ENCODE measurements at regions not wholly inside any gene's neighbourhood (a gene's known extent, or its start where the extent isn't known, plus 50 kb on each side); places are given as distances from the start of the nearest gene placed in this dataset.
"Not testable (repeated sequence)": the region's sequence is repeated elsewhere in the genome, so short reads cannot be mapped to it uniquely, and the experiment has no call there.

DNA sequence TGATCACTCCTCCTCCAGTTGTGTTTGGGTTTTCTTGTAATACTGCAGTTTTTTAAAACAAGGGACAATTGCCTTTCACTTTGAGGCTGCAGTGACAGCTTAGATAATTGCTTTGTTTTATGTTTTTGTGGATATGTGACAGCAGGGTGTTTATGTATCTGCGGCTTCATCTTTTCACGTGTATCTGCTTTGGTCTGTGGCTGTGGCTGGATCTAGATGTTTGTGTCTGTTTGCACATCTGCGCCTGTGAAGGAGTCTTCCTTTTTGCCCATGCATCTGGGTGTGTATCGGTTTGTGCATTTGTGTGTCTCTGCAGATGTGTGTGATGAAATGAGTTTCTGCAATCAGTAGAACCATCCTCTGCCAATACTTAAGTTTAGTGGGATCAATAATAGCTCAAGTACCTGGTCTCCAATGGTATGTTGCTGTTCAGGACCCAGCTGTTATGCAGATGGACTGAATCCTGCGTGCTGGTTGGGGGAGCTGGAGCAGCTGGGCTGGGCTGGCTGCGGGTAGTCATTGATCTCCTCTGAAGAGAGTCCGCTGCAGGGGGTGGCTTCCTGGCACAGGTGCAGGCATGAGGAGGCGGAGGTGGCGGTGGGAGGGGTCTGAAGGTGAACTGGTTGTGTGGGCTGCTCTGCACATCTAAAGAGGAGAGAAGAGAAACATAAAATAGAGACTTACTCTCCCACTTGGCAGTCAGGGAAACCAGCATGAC, 390.3 kb downstream of the SH2D1A start:
- DNase-seq (ENCODE audit: low read depth): no peak
- TF ChIP-seq, protein P1, sequence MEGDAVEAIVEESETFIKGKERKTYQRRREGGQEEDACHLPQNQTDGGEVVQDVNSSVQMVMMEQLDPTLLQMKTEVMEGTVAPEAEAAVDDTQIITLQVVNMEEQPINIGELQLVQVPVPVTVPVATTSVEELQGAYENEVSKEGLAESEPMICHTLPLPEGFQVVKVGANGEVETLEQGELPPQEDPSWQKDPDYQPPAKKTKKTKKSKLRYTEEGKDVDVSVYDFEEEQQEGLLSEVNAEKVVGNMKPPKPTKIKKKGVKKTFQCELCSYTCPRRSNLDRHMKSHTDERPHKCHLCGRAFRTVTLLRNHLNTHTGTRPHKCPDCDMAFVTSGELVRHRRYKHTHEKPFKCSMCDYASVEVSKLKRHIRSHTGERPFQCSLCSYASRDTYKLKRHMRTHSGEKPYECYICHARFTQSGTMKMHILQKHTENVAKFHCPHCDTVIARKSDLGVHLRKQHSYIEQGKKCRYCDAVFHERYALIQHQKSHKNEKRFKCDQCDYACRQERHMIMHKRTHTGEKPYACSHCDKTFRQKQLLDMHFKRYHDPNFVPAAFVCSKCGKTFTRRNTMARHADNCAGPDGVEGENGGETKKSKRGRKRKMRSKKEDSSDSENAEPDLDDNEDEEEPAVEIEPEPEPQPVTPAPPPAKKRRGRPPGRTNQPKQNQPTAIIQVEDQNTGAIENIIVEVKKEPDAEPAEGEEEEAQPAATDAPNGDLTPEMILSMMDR (IDR thresholded peaks at IDR 0.05; ENCODE audit: low read depth, low read length, missing control alignments): no peak
- in situ Hi-C loops (cut with HindIII; ENCODE audit: low sequenced_read_pairs): no loop called here
- H3K4me3 ChIP-seq (ENCODE audit: low read depth, low read length): no peak overlapping the region

DNA sequence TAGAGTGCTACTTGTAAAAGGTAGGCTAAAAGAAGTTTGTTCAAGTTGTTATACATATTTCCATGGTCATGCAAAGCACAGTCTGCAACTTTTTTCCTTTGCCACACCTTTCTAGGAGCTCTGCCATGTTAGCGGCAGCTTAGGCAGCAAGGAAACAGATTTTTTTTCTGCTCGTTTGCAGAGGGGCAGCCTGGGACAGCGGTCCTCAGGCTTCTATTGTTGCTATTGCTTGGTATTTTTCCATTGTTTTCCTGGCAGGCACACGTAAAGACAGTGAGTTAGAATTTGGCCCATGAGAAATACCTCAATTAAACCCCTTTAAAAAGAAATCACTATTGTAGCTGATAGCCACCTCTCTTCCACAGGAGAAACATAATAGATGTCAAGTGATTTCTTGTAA, 391.4 kb downstream of the SH2D1A start:
- TF ChIP-seq, protein P1 (IDR thresholded peaks at IDR 0.05; ENCODE audit: low read depth, low read length, missing control alignments): no peak
- DNase-seq (ENCODE audit: low read depth): no peak
- no peak overlapping the region for H3K4me3 ChIP-seq (ENCODE audit: low read depth, low read length)
- in situ Hi-C loops (cut with HindIII; ENCODE audit: low sequenced_read_pairs): no loop called here

DNA sequence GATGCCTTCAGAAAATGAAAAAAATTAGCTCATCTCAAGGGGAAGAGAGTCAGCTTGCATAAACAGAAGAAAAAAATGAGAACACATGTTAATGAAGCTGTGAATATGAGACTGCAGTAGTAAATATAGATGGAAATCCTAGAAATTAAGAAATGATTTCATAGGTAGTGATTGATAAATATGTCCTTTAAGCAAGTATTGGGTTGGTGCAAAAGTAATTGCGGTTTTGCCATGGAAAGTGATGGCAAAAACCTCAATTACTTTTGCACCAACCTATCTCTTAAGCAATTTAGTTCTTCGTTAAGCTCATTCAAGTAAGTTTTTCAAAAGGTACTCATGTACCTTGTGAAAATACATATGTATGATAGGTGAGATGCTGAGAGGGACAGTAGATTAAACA, 400.9 kb downstream of the SH2D1A start:
- H3K4me3 ChIP-seq (ENCODE audit: low read depth, low read length): no peak overlapping the region
- TF ChIP-seq, protein P1 (IDR thresholded peaks at IDR 0.05; ENCODE audit: low read depth, low read length, missing control alignments): no peak
- no peak for DNase-seq (ENCODE audit: low read depth)
- in situ Hi-C loops (cut with HindIII; ENCODE audit: low sequenced_read_pairs): no loop called here

DNA sequence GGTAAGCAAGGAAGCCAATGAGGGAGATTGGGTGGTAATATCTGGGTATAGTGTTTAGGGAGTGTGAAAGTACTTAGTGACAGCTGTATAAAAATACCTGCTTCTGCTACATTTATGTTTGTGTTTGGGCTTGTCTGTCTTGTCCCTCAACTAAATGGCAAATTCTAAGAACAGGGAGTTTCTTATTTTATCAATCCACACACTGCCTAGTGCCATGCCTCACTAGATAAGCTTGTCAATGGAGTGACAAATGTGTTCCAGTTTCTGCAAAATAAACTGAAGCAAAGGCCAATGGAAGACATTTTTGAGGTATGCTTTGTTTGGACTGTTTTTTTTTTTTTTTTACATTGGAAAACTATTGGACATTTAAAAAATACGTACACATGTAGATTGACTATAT, 418.0 kb downstream of the SH2D1A start:
- in situ Hi-C loops (cut with HindIII; ENCODE audit: low sequenced_read_pairs): no loop called here
- no peak overlapping the region for H3K4me3 ChIP-seq (ENCODE audit: low read depth, low read length)
- TF ChIP-seq, protein P1 (IDR thresholded peaks at IDR 0.05; ENCODE audit: low read depth, low read length, missing control alignments): no peak
- no peak for DNase-seq (ENCODE audit: low read depth)

DNA sequence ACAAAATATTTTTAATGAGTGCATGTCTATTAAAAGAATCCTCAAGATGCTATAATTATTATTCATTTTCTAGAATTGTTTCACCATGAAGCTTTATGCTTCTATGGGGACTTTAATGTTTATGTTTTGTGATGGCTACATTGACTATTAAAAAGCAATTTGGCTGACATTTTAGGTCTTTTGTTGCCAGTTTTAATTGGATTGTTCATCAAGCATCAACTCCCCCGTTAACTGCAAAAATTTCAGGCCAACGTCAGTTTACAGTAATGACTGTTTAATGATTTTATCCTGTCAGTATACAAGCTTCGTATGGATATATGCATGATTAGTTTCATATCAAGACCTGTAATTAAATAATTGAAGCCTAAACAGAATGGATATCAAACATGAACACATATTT, 422.8 kb downstream of the SH2D1A start:
- no peak overlapping the region for H3K4me3 ChIP-seq (ENCODE audit: low read depth, low read length)
- in situ Hi-C loops (cut with HindIII; ENCODE audit: low sequenced_read_pairs): no loop called here
- TF ChIP-seq, protein P1 (IDR thresholded peaks at IDR 0.05; ENCODE audit: low read depth, low read length, missing control alignments): no peak
- DNase-seq (ENCODE audit: low read depth): no peak

DNA sequence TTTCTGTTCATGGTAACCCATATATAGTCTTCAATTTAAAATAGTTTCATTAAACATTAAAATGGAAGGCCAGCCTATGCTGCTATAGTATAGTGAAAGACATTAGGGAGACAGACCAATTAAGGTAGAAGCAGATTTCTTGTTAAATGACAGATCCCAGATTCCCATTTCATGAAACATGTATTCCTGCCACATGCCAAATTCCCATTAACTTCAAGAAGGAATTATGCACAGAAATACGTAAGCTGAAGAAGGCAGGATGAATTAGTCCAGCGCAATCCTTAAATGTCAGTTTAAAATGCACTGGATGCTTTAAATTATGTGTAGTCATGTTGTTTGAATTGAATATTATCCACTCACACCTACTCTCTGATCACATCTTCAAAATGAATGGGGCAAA, 424.9 kb downstream of the SH2D1A start:
- in situ Hi-C loops (cut with HindIII; ENCODE audit: low sequenced_read_pairs): no loop called here
- DNase-seq (ENCODE audit: low read depth): no peak
- H3K4me3 ChIP-seq (ENCODE audit: low read depth, low read length): no peak overlapping the region
- TF ChIP-seq, protein P1 (IDR thresholded peaks at IDR 0.05; ENCODE audit: low read depth, low read length, missing control alignments): no peak

DNA sequence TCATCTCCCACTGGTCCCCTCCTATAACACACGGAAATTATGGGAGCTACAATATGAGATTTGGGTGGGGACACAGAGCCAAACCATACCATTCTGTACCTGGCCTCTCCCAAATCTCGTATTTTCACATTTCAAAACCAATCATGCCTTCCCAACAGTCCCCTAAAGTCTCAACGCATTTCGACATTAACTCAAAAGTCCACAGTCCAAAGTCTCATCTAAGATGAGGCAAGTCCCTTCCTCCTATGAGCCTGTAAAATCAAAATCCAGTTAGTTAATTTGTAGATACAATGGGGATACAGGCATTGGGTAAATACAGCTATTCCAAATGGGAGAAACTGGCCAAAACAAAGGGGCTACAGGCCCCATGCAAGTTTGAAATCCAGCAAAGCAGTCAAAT, 441.9 kb downstream of the SH2D1A start:
- DNase-seq (ENCODE audit: low read depth); H3K4me3 ChIP-seq (ENCODE audit: low read depth, low read length); in situ Hi-C loops (cut with HindIII; ENCODE audit: low sequenced_read_pairs): not testable (repeated sequence)

DNA sequence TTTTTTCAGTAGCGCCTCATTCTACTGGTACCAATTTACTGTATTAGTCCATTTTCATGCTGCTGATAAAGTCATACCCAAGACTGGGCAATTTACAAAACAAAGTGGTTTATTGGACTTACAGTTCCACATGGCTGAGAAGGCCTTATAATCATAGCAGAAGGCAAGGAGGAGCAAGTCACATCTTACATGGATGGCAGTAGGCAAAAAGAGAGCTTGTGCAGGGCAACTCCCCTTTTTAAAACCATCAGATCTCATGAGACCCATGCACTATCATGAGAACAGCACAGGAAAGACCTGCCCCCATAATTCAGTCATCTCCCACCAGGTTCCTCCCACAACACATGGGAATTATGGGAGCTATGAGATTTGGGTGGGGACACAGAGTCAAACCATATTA, 443.5 kb downstream of the SH2D1A start:
- in situ Hi-C loops (cut with HindIII; ENCODE audit: low sequenced_read_pairs); H3K4me3 ChIP-seq (ENCODE audit: low read depth, low read length); DNase-seq (ENCODE audit: low read depth): not testable (repeated sequence)
